ENCODE measurements at regions not wholly inside any gene's neighbourhood (a gene's known extent, or its start where the extent isn't known, plus 50 kb on each side); places are given as distances from the start of the nearest gene placed in this dataset.

DNA sequence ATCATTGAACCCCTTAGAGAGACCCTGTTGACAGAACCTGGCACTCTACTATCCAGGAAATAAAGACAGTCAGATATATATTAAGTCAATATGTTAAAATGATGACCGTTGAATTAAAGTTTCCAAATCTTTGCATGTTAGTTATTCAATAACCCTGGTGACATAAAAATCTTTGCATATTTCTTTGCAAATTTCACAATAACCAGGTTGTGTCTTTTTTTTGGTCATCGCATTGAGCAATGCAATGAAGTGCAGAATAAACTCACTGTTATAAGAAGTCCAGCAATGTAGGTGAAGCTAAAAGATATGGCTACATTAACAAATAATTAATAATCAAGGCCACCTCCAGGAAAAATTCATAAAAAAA, 596.9 kb downstream of the NYAP2 start:
- intact Hi-C loops (cut with DNase I, micrococcal nuclease) = no loop called here
- H3K9me3 ChIP-seq = no peaks in the 10 kb centered on the region
- H3K4me1 ChIP-seq (ENCODE audit: low read depth) = no peaks in the 10 kb centered on the region
- TF ChIP-seq, protein P1, sequence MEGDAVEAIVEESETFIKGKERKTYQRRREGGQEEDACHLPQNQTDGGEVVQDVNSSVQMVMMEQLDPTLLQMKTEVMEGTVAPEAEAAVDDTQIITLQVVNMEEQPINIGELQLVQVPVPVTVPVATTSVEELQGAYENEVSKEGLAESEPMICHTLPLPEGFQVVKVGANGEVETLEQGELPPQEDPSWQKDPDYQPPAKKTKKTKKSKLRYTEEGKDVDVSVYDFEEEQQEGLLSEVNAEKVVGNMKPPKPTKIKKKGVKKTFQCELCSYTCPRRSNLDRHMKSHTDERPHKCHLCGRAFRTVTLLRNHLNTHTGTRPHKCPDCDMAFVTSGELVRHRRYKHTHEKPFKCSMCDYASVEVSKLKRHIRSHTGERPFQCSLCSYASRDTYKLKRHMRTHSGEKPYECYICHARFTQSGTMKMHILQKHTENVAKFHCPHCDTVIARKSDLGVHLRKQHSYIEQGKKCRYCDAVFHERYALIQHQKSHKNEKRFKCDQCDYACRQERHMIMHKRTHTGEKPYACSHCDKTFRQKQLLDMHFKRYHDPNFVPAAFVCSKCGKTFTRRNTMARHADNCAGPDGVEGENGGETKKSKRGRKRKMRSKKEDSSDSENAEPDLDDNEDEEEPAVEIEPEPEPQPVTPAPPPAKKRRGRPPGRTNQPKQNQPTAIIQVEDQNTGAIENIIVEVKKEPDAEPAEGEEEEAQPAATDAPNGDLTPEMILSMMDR (IDR thresholded peaks at IDR 0.05) = no peak
- ATAC-seq = no peak
- DNase-seq = no peak
- H3K36me3 ChIP-seq (ENCODE audit: low read depth) = no peaks in the 10 kb centered on the region
- no peak overlapping the region for H3K4me3 ChIP-seq

GRCh38 chr2:225995796-225996461, 596.4 kb downstream of the NYAP2 start:
- Histone ChIP-seq H3K36me3 (ENCODE audit: low read depth) (no peaks in the 10 kb centered on the region), H3K4me3 (no peak overlapping the region), H3K4me1 (ENCODE audit: low read depth) (no peaks in the 10 kb centered on the region), H3K9me3 (no peaks in the 10 kb centered on the region)
- DNase-seq (peak in 1 of 3 donors; percentile 6), ATAC-seq (no peak)
- intact Hi-C loops (cut with DNase I, micrococcal nuclease) = no loop called here
- TF ChIP-seq, protein P1 (IDR thresholded peaks at IDR 0.05) = no peak

DNA sequence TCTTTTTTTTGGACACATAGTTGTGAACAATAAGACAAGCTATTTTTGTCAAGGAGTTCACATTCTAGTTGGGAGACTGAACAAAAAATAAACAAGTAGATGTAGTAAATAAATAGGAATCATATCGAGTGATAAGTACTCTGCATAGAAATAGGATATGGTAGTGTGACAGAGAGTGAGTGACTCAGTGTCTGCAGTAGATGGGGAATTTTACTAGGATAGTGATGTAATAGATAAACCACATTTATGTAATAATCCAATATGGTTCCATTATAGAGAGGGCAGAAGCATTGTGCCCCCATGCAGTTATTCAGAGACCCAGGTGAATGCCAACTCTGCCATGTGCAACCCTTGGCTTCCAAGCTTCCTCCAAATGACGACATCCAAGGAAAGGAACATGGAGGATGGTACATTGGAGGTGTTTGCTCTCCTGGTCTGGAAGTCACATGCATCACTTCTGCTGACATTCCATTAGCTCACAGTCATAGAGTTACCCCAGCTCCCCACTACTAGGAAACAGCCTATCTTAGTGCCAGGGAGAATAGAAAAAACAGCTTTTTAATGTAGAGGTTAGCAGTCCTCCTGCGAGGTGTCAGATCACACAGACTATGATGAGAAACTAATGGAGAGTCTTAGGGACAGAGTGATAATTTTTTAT, 595.4 kb downstream of the NYAP2 start:
- H3K4me3 ChIP-seq = no peak overlapping the region
- no peak for ATAC-seq
- no peaks in the 10 kb centered on the region for H3K9me3 ChIP-seq
- intact Hi-C loops (cut with DNase I, micrococcal nuclease) = no loop called here
- TF ChIP-seq, protein P1 (IDR thresholded peaks at IDR 0.05) = no peak
- no peak for DNase-seq
- H3K4me1 ChIP-seq (ENCODE audit: low read depth) = no peaks in the 10 kb centered on the region
- no peaks in the 10 kb centered on the region for H3K36me3 ChIP-seq (ENCODE audit: low read depth)

GRCh38 chr2:225993430-225993829, 593.9 kb downstream of the NYAP2 start:
- H3K4me3 ChIP-seq = no peak overlapping the region
- H3K4me1 ChIP-seq (ENCODE audit: low read depth) = no peaks in the 10 kb centered on the region
- H3K36me3 ChIP-seq (ENCODE audit: low read depth) = no peaks in the 10 kb centered on the region
- intact Hi-C loops (cut with DNase I, micrococcal nuclease) = no loop called here
- H3K9me3 ChIP-seq = no peaks in the 10 kb centered on the region
- TF ChIP-seq, protein P1 (IDR thresholded peaks at IDR 0.05) = no peak
- no peak for ATAC-seq
- DNase-seq = no peak

DNA sequence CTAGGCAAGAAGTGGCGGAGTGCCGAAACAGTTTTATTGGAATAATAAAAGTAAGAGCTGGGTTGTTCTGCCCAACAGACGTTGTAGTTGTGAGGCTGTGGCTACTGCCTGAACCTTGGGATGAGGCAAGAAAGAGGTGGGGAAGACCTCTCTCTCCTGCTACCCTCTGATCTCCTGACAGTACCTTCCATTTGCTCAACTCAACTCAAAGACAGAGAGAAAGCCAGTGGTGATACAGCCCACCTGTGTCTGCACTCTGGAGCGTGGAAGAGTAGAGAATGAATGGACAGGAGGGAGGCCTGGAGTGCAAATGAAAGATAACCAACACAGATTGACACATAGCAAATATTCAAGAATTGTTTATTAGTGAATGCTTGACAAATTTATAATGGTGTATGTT, 590.3 kb downstream of the NYAP2 start:
- no peaks in the 10 kb centered on the region for H3K9me3 ChIP-seq
- H3K4me3 ChIP-seq = no peak overlapping the region
- no peaks in the 10 kb centered on the region for H3K4me1 ChIP-seq (ENCODE audit: low read depth)
- TF ChIP-seq, protein P1 (IDR thresholded peaks at IDR 0.05) = no peak
- no peaks in the 10 kb centered on the region for H3K36me3 ChIP-seq (ENCODE audit: low read depth)
- ATAC-seq (no peak), DNase-seq (no peak)
- intact Hi-C loops (cut with DNase I, micrococcal nuclease) = loop anchor here in 1 of 2 donors (5.0 kb wide), 1 partner anchor 812 kb away; no protein-coding TSS in a partner anchor
